ENCODE measurements at regions not wholly inside any gene's neighbourhood (a gene's known extent, or its start where the extent isn't known, plus 50 kb on each side); places are given as distances from the start of the nearest gene placed in this dataset.
"Not testable (repeated sequence)": the region's sequence is repeated elsewhere in the genome, so short reads cannot be mapped to it uniquely, and the experiment has no call there.

DNA sequence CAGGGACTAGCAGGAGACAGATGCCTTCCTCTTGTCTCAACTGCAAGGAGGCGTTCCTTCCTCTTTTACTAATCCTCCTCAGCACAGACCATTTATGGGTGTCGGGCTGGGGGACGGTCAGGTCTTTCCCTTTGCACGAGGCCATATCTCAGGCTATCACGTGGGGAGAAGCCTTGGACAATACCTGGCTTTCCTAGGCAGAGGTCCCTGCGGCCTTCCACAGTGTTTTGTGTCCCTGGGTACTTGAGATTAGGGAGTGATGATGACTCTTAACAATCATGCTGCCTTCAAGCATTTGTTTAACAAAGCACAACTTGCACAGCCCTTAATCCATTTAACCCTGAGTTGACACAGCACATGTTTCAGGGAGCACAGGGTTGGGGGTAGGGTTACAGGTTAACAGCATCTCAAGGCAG is 1238.6 kb downstream of the OLFM4 start:
- DNase-seq (ENCODE audit: low spot score) = not testable (repeated sequence)

DNA sequence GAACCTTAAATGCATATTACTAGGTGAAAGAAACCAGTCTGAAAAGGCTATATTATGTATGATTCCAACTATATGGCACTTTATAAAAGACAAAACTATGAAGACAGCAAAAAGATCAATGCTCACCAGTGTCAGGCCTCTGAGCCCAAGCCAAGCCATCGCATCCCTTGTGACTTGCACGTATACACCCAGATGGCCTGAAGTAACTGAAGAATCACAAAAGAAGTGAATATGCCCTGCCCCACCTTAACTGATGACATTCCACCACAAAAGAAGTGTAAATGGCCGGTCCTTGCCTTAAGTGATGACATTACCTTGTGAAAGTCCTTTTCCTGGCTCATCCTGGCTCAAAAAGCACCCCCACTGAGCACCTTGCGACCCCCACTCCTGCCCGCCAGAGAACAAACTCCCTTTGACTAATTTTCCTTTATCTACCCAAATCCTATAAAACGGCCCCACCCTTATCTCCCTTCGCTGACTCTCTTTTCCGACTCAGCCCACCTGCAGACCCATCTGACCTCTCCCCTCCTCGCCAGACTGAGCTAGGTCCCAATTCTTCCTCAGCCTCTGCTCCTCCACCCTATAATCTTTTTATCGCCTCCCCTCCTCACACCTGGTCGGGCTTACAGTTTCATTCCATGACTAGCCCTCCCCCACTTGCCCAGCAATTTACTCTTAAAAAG is 1239.5 kb downstream of the OLFM4 start:
- not testable (repeated sequence) for DNase-seq (ENCODE audit: low spot score)

DNA sequence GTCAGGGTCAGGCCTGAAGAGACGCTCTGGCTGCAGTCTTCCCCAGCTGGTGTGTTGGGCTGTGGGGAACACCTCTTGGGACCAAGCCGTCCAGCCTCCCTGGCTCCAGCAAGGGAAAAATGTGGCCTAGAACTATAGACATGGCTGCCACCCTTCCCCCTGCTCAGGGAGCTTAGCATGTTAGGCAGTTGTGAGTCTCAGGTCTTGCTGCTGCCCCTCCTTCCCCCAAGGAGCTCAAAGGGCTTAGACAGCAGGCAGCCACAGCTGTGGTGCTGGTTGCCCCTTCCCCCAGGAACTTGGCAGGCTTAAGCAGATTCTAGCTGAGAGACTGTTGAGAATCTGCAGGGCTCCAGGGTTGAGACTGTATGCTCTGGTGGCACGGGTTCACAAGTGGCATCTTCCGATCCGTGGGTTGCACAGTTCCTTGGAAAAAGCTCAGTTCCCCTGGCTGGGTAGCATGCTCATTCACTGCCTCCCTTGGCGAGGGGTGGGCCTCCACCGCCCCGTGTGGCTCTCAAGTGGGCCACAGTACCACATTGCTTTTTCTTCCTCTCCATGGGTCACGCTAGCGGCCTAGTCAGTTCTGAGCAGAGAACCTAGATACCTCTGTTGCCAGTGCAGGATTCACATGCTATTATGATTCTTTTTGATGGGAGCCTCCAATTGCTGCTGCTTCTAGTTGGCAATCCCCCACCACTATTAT is 1258.6 kb downstream of the OLFM4 start:
- DNase-seq (ENCODE audit: low spot score) = no peak

DNA sequence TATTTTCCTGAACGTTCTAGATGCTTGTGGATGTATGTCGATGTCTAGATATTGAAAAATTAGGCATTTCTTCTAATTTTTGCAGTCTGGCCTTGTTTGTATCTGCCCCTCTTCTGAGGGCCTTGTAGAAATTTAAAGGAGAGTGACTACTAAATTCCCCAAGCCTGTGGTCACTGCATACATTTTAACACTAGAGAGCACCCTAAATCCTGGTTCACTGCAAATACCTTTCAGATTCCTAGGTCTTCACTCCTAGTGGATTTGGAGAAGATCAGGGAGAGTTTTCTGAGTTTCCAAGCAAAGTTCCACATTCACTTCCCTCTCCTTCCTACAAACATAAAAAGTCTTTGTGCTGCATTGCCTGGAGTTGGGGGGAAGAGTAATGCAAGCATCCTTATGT is 1272.5 kb downstream of the OLFM4 start:
- DNase-seq (ENCODE audit: low spot score) = no peak

DNA sequence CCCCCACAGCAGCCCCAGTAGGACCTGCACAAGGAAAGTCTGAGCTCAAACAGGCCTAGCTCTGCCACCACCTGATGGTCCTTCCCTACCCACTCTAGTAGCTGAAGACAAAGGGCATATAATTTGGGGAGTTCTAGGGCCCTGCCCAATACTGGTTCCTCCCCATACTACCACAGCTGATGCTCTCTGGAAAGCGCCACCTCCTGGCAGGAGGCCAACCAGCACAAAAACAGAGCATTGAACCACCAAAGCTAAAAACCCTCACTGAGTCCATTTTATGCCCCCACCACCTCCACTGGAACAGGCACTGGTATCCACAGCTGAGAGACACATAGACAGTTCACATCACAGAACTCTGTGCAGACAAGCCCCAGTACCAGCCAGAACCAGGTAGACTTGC is 1276.8 kb downstream of the OLFM4 start:
- DNase-seq (ENCODE audit: low spot score) = no peak

DNA sequence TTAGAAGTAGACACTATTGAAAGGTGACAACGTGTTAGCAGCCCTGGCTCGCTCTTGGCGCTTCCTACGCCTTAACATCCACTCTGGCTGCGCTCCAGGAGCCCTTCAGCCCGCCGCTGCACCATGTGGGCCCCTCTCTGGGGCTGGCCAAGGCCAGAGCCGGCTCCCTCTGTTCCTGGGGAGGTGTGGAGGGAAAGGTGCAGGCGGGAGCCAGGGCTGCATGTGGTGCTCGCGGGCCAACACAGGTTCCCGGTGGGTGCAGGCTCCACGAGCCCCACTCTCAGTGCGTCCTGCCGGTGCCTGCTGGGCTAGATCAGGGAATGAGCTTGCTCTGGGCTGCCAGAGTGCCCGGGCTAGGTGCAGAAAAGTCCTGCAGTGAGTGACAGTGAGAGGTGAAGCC is 1284.3 kb downstream of the OLFM4 start:
- DNase-seq (ENCODE audit: low spot score) = no peak

DNA sequence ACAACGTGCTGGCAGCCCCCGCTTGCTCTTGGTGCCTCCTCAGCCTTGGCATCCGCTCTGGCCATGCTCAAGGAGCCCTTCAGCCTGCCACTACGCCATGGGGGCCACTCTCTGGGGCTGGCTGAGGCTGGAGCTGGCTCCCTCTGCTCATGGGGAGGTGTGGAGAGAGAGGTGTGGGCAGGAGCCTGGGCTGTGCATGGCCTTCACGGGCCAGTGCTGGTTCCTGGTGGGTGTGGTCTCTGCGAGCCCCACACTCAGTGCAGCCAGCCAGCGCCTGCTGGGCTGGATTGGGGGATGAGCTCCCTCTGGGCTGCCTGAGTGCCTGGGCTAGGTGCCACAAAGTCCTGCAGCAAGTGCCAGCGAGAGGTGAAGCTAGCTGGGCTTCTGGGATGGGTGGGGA is 1289.1 kb downstream of the OLFM4 start:
- no peak for DNase-seq (ENCODE audit: low spot score)

DNA sequence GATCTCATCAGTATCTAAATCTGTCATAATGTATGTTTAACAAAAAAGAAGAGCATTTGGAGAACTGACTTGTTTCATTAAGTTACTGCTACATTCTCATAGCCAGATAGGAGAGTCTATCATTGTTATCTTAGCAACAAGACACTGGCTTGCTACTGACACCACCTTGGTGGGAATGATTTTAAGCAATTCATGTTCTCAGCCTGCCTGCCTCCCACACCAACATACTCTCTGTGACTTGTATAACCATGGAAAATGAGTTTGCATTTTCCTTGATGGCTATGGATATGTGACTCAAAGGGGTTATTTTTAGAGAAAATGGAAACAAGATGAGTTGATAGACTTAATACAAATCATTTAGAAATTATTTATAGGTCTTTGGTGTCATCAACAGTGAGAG is 1308.9 kb downstream of the OLFM4 start:
- DNase-seq (ENCODE audit: low spot score) = no peak

DNA sequence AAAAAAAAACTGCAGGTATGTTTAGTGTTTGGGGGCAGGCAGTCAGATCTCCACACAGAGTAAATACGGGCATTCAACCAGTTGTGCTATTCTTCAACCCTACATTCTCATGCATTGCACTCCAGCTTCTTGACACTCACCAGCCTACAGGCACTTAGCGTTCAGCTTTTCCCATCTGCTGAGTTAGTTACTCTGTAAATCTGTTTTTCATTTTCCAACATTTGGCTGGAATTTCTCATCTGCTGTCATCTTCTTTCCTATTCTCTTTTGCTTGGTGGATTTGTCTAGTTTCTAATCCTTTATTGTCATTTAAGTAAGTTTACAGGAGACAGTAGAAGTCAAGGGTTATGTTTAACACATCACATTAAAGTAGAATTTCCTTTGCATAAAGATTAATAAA is 1318.9 kb downstream of the OLFM4 start:
- DNase-seq (ENCODE audit: low spot score) = no peak

DNA sequence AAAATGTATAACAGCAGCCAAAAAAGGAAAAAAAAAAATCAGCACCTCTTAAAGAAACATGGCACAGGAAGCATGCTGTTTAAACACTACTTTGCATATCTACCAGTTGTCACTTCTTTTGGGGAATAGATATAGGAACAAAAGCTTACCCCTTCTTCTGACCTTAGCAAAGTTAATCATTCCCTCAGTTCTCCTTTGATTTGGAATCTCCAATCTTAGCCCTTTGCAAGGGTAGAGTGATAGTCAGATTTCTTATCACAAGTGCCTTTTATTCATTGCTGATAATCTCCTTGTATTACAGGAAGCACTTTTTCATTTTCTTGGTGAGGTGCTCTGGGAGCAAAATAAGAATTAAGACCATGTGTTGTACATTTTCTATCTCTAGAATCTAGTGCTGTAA is 1327.6 kb downstream of the OLFM4 start:
- no peak for DNase-seq (ENCODE audit: low spot score)

DNA sequence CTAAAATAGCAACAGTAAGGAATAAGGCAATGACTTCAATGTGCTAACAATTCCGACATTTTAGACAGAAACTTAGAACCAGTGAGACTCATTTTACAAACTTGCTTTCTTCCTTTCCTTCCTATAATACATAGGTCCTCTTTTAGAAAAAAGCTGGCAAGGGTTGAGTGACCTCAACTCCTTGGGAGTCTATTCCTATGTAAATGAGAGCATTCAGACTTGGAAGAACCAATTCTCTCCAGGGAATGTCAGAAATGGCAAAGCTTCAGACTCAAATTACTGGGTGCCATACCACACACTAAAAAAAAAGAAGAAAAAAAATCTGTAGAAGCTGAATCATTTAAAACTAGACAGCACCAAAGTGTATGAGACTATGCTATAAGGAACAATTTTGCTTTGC is 1328.2 kb downstream of the OLFM4 start:
- no peak for DNase-seq (ENCODE audit: low spot score)

DNA sequence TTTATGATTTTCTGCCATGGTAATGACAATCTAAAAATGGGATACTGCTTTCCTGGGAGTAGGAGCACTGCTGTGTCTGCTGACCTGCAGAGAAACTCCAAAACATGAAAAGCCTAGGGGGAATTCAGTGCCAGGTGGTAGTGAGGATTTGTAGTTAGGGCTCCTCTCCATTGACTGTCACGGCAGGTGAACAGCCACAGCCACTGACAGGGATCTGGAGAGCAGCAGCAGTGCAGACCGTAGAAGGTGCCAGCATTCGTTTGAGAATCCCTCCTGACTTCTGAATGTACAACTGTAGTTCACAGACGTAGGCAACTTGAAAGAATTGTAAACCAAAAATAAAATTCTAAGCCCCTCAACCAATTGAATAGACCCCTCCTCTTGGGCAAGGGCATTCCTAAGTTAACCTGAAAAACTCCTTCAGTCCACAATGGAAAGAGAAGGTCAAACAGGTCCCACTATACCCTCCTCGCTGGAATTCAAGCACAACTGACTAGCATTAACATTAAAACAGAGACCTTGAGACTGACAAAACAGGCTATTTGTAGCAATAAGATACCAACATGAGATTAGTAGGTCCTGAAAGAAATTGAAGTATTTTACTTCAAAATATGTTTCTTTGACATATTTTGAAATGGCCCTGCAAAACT is 1328.8 kb downstream of the OLFM4 start:
- no peak for DNase-seq (ENCODE audit: low spot score)

DNA sequence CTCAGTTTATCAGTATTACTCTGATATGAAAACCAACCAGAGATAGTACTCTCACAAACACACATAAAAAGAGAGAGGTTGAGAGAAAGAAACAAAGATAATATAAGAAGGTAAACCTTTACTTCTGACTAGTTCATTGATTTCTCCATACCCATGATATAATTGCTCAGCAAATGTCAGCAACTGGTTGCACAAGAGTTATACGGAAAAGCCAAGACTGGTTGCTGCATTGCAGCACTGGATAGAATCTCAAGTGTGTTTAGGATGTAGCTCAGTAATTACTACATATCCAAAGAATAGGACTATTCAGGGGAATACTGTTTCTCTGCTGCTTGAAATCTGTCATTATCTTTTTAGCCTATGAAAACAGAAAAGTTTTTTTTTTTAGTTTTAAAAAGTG is 1332.8 kb downstream of the OLFM4 start:
- DNase-seq (ENCODE audit: low spot score) = no peak

DNA sequence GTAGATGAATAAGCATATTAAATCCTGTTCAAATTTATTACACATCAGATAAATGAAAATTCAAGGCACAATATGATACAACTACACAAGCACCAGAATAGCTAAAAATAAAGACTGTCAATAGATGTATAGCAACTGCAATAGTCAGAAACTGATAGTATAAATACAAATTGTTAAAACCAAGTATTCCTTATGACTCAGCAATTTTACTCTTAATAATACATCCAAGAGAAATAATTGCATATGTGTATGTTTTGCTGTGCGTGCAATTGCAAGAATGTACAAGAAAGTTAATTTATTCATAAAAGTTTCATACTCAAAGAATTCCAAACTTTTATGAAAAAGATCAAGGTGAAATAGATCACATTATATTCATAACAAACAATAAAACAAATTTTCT is 1338.1 kb downstream of the OLFM4 start:
- no peak for DNase-seq (ENCODE audit: low spot score)

DNA sequence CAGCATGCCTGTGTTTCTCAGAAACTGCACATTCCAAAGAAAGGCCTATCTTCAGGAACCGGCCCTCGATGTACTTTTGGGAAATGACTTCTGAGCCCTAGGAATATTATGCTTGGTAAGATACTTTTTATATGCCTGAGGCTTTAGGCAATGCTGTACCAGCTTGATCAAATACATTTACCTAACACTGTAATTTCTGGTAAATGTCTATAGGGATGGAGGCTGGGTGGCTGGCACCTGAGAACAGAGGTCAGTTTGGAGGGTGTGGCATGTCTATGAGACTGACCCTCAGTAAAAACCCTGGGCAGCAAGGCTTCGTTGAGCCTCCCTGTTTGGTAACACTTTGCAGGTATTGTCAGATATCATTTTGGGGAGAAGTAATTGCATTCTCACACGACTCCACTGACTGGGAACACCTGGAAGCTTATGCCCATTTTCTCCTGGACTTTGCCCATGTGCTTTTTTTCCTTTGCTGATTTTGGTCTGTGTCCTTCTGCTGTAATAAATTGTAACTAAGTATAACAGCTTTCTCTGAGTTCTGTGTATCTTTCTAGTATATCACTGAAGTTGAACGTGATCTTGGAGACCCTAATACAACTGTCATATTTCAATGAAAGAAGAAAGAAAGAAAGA is 1339.1 kb downstream of the OLFM4 start:
- no peak for DNase-seq (ENCODE audit: low spot score)

DNA sequence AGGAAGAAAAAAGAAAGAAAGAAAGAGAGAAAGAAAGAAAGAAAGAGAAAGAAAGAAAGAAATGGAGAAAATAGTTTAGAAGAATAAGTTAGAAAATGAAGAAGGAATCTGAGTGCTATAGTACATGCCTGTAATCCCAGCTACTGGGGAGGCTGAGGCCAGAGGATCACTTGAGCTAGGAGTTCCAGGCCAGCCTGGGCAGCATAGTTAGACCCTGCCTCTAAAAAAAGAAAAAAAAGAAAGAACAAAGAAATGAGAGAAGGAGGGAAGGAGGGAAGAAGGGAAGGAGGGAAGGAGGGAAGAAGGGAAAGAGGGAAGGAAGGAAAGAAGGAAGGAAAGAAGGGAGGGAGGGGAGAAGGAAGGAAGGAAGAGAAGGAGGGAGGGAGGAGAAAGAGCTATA is 1339.8 kb downstream of the OLFM4 start:
- DNase-seq (ENCODE audit: low spot score) = no peak

DNA sequence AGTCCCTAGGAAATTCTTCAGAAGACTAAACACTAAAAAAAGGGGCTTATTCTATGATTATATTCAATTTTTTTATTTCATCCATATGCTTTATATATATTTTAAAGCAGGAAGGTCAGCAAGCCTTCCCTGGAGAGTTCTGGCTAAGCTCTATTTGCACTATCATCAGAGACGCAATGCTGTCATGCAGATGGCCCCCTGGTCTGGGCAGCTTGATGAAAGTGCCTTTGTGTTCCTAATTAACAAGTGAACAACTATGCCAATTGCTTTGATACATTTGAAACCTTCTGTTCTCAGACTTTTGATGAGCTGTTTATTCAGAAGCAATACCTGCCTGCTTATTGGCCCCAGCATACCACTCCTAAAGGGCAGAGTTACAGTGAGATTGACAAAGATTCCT is 1344.6 kb downstream of the OLFM4 start:
- DNase-seq (ENCODE audit: low spot score) = no peak

DNA sequence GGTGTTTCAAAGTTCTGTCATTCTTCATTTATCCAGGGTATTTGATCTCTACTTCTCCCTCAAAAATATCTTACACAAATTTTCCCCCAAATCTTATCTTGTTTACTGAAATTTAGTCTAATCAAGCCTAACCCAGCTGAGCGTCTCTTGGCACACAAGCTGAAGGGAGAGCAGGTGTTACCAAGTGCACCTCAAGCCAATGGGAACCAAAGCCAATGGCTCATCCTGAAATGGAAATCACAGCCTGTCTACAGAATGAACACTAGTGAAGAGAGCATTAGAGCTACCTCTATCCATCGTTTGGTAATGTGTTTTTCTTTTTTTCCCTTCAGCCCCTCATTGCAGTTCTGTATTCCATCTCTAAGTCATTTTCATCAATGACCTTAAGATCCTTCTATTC is 1350.8 kb downstream of the OLFM4 start:
- no peak for DNase-seq (ENCODE audit: low spot score)

DNA sequence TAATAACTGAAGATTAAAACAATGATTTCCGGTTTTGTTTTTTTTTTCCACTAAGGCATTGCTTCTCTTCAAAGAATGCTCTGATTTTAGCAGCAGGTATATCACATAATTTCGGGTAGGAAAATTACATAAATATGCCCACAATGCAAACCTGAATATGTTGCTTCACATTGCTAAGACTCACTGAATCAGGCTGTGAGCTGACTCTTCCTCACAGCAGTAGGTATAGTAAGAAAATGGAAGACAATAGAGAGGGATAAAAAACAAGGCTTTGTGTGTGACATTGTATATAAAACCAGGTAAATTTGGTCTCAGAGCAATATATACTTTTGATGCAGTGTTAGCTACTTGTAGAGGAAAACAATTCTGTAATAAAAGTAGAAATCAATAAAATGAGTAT is 1355.0 kb downstream of the OLFM4 start:
- DNase-seq (ENCODE audit: low spot score) = no peak

DNA sequence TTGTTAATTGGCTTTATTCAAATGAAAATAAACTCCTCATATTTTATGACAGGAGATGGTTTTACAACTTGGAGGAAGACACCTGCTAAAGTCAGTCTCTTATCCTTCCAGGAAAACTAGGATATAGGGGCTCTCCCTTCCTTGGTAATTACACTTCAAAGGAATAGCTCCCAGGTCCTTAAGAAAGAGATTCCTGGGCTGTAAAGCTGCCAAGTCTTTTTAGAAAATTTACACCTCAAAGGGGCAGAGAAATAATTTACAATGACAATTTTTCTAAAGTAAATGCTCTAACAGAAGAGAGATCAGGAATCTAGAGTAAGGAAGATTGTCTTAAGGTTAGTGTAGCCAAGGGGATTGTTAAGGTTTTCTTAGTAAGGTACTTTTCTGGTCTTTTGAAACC is 1359.0 kb downstream of the OLFM4 start:
- no peak for DNase-seq (ENCODE audit: low spot score)

DNA sequence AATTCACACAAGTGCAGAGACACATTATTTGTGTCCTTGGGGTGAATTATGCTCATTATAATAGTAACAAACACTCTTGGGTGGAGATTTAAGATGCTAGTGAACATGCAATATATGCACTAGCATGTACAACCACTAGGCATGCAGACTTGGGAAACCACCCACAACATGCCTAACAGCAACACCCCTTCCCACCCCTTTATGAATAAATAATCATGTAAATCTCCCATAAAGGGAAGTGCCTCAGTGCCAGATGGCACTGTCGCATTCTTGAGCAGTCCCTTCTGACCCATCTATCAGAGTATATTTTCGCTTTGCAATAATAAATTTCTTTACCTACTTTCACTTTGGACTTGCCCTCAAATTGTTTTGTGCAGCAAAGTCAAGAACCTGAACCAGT is 1362.2 kb downstream of the OLFM4 start:
- DNase-seq (ENCODE audit: low spot score) = no peak

DNA sequence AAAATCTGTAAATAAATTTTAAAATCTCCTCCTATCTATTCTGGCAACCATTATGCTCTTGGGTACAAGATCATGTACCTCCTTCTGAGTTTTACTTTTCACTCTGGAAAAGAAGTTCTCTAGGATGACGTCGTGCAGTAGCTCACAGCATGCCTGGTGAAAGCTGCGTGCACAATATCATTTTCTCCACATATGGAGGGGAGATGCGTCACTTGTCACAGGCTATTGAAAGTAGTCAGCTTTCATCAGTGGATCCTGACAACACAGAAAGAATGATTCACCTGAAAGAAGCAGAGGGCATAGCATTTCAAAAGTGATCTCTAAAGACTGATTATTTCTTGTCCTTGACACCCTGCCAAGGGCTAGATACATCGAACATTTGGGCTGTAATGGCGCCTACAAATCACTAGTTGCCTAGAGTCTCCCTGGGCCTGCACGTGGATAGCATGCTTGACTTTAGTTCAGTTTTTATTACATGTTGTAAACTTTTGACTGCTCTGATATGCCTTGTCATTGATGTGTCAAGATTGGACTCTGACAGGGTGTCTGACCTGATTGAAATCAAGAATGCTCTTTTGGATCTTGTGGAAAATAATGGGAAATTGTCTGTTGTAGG is 1365.6 kb downstream of the OLFM4 start:
- DNase-seq (ENCODE audit: low spot score) = no peak
